GM18517 (cell line): ENCODE measurements at regions not wholly inside any gene's neighbourhood (a gene's known extent, or its start where the extent isn't known, plus 50 kb on each side); places are given as distances from the start of the nearest gene placed in this dataset.

Experiments used
- ATAC-seq: cut with Tn5 transposase; IDR thresholded peaks from one replicate; pipeline ENCODE4 v1.9.1; 2021; ENCODE audit warnings: mild to moderate bottlenecking, moderate library complexity; ENCODE audit not compliant: unreplicated experiment

- ATAC-seq, result no peak
Measured at GRCh38 chr9:7403028-7403389, 396.6 kb downstream of the DMAC1 start.

DNA sequence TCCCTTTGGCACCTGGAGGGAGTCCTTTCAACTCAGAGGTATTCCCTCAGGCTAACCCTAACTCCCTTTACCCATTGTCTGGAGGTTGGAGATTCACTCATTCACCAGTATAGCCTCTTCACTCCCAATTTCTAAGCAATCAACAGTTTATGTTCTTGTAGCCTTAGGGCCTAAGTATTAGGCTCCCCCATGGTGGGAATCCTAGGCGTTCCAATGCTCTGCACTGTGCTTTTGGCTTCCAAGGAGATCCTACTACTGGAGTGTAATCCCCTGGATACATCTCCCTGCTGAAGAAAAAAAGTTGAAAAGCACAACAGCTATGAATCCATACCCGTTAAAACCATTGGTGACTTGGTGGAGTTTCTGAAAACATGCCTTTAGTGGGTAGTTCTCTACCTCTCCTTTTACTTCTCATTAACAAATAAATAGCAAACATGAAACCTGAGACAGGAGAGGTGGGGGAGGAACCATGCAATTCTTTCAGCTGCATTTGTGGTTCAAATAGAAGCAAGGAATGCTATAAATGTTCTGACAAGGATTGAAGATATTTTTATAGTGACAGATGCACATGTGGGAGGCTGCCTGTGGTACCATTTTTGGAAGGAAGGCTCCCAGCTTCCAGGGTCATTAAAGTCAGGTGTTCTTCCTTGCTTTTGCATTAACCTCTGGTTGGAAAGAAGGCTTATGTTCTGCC lies 397.1 kb downstream of the DMAC1 start:
- no peak for ATAC-seq

GRCh38 chr9:7401116-7401515 lies 398.5 kb downstream of the DMAC1 start:
- no peak for ATAC-seq

DNA sequence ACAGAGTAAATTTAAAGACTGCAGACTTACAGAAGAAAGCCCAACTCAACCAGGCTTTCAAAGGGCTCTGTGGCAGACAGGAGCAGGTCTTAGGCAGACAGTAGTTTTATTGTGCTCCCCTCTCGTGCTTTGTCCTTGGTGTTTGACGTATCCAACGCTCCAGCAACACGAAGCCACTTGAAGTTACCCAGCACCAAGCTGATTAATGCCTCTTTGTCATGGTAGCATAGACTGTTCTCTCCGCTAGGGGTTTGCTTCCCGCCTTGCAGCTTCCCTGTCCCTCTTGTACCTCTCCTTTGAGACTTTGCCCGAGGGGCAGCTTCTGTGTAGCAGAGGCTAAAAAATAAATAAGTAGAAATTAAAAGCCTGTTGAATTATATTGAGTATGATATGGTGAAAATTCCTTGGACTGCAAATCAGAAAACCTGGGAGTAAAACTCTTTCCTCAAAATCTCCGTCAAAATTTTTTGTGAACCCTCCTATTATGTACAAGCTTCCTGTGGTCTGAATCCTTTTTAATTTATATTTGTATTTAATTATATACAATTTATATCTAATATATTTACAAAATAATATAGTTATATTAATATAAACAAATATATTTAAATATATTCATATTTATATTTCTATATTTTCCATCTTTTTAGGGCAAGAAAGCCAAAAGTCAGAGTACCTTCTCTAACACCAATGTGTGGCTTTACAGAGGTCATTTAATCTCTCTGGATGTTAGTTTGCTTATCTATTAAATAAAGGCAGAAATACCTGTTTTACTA lies 405.4 kb downstream of the DMAC1 start:
- ATAC-seq, result no peak

- no peak for ATAC-seq
Measured at GRCh38 chr9:7392148-7392547, 407.4 kb downstream of the DMAC1 start.

GRCh38 chr9:7388755-7389154 lies 410.8 kb downstream of the DMAC1 start:
- no peak for ATAC-seq

- ATAC-seq, result no peak
Measured at GRCh38 chr9:7387840-7388239, 411.7 kb downstream of the DMAC1 start.

DNA sequence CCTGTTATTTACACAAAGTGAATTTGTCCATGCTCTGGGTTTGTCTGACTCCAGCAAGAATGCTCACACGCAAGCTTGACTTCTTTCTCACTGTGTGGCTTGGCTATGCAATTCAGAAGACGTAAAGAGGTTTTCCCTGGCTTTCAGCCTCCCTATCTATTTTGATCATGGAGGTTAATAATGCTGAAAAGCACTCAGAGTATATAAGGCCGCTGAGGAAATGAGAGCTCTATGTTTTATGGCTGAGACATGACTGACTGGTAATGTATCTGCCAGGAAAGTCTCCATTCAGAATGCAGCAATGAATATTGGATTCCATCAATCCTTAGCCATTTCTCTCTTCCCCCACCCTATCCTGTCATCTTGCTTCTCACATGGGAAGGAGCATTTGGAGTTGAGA lies 417.3 kb downstream of the DMAC1 start:
- no peak for ATAC-seq

GRCh38 chr9:7377489-7377888 lies 422.1 kb downstream of the DMAC1 start:
- ATAC-seq, result no peak

- ATAC-seq, result no peak
Measured at GRCh38 chr9:7376833-7377232, 422.7 kb downstream of the DMAC1 start.

DNA sequence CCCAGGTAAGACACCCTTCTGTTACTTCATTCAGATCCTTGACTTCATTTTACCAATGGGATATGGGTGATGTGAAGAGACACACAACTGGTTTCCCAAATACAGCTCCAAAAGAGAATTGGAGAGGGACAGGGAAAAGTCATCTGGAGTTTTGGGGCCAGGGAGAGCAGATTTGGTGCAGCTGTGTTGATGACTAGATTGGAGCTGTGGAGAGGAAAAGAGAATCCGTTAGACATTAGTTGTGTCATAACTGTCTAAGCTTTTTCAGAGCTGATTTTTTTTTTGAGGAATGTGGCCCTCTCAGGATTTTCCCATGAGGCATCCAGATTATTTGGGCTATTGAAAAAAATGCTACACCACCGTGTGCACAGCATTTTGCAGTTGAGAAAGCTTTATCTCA lies 423.4 kb downstream of the DMAC1 start:
- ATAC-seq, result no peak

DNA sequence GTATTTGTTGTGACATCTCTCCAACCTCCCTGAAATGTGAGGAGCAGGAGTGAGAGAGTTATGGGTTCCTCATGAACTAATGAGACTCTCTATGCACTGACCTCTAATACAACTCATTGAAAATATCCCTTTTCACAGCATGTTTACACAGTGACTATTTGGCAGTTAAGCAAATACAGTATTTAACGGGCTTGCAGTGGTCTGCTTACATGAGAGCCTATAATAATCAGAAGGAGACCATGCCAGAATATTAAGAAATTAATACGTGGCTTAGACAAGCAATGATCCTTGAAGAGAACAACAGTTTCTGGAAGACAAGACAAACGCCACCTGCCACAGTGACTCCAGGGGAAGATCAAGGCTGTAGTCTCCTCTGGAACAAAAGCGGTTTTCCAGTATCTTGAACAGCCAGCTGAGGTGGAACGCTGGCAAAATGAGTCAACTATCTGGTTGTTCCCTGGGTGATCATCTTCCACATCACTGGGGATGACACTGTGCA lies 424.5 kb downstream of the DMAC1 start:
- ATAC-seq, result no peak

DNA sequence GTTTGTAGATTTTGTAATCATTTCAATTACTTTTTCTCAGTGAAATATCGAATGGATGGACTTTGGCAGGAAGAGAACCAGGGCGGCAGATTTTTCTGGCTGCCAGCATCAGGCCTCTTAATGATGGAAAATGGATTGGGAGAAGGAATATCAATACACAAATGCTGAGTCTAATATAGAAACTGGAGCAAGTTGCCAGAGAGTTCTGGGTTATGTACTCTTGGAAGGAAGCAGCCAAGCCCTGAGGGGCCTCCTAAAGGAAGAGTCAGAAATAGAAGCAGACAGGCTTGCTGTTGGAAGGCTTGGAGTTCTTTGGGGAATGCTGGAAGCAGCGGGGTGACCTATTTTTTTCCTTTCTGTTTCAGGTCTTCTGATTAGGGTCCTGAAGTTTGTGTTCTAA lies 428.6 kb downstream of the DMAC1 start:
- ATAC-seq, result no peak

- ATAC-seq, result no peak
Measured at GRCh38 chr9:7370381-7370780, 429.2 kb downstream of the DMAC1 start.

DNA sequence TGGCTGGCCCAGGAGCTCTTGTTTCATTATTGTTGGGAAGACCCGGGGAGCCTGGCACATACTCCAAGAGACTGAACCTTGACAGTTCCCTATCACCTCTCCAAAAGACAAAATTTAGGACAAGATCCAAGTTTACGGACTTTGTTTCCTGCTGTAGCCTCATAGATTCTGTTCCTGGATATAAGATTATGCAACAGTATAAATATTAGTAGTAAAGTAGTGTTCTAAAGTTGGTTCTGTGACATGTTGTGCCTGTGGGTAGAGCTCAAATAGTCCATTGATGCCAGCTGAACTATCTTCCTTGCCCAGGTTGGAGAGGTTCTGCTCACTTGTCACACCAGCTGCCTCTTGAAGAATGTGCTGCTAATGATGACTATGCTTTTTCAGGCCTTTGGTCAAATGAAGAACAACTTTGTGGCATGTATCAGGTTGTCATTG lies 430.2 kb downstream of the DMAC1 start:
- no peak for ATAC-seq

DNA sequence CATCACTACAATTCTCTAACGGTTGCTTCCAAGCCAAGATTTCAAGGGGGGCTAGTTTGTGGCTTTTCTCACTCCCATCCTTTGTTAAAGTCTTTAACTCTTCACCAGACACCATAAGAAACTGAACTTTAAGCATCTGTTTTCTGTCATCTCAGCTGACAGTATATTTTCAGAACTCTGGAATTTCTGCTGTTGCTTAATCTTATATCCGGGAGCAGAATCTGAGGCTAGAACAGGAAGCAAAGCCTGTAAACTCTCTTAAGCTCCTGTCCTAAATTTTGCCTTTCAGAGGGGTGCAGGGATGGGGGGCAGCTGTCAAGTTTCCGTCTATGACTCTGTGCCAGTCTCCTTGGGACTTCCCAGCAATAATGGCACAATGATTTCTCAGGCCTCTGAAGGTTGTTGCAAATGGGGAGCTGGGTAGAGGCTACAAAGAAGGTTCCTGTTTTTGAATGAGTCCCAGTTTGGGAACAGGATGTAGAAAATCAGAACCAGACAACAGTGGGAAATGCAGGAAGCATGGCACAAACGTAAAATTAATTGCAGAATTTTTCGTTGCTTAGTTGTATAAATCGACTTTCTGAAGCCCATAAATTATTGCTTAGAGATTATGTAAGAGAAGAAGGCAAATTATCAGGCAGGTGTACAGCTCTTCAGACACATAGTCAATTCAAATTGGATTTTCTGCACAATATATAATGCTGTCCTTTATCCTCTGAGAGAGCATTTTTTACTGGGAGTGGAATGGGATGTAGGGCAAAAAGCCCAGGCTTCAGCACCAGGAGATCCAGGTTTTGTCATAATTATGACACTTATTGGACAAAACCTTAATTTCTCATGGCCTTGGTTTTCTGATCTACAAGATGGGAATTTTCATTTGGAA lies 430.9 kb downstream of the DMAC1 start:
- no peak for ATAC-seq

DNA sequence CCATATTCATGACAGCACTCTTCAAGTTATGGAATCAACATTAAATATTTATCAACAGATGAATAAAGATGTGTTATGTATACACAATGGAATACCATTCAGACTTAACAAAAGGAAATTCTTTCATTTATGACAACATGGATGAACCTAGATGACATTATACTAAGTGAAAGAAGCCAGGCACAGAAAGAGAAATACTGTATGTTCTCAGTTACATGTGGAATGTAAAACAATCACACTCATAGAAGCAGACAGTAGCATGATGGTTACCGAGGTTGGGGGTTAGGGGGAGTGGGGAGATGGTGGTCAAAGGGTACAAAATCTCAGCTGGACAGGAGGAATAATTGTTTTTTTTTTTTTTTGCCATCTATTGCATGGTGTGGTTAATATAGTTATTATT lies 431.9 kb downstream of the DMAC1 start:
- no peak for ATAC-seq

- no peak for ATAC-seq
Measured at GRCh38 chr9:7366121-7366520, 433.5 kb downstream of the DMAC1 start.

- no peak for ATAC-seq
Measured at GRCh38 chr9:7363777-7364477, 435.7 kb downstream of the DMAC1 start.

DNA sequence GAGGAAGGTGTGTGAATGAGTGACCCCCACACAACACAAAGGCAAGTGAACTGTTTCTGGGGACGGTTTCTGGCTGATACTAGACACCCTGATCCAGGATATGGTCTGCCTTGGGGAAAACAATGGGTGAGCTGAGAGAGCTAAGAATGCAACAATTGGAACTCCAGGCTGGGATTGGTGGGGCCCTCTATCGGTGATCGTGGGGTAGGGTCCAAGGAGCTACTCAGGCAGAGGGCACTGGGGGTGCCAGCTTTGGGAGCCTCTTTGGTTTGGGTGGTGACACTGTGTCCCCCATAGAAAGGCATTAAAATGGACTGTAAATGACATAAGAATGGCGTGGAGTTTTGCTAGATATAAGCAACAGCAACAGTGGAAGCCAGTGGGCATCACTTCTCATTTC lies 439.1 kb downstream of the DMAC1 start:
- no peak for ATAC-seq

DNA sequence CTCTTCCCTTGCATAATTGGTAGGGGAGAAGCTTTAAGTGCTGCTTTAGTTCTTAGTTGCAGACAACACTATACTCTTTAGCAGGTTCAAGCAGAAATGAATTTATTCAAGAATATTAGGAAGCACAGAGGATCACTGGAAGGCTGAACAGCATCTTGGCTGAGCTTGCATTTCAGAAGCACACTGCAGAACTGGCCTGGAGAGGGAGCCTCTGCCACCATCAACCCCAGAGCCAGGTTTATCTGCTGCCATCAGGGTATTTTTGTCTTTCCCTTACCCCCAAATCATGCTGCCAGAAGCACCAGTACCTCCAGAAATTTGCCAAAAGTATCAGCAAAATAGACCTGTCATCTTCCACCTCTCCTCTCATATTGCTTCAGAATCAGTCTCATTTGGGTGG lies 440.7 kb downstream of the DMAC1 start:
- no peak for ATAC-seq
